ENCODE measurements at regions not wholly inside any gene's neighbourhood (a gene's known extent, or its start where the extent isn't known, plus 50 kb on each side); places are given as distances from the start of the nearest gene placed in this dataset.

DNA sequence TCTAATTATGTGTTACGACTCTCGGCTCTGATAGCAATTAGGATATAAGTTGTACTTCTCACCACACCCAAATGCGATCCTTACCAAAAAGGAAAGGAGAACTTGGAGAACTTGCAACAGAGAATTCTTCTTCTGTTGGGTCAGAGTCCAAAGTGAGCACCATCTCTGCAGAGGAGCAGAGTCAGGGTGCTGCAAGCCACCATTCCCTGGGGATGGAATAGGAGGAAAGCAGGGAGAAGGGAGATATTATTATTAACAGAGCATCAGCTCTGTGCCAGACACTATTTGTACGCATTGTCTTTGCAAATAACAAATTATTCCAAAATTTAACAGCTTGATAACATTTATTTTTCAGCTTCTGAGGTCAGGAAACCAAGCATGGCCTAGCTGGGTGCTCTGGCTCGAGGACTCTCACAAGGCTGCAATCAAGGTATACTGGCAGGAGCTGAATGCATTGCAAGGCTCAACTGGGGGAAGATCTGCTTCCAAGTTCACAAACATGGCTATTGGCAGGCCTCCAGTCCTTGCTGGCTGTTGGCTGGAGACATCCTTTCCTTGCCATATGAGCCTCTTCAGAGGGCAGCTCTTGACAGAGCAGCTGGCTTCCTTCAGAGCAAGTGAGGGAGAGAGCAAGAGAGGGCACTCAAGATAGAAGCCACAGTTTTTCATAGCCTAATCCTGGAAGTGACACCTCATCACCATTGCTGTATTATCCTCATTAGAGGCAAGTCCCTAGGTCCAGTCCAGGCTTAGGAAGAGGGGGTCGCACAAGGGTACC is 296.2 kb upstream of the CDH5 start:
- no peaks in the 10 kb centered on the region for H3K4me1 Mint-ChIP-seq
- H3K27me3 ChIP-seq (ENCODE audit: control insufficient read depth in 2 of 2, insufficient read depth in 2 of 2, low read length in 2 of 2): no peaks in the 10 kb centered on the region
- H3K9me3 ChIP-seq (ENCODE audit: control insufficient read depth in 2 of 3, low read length in 3 of 3): no peaks in the 10 kb centered on the region
- DNase-seq (no peak), ATAC-seq (no peak)
- no peaks in the 10 kb centered on the region for H3K4me1 ChIP-seq (ENCODE audit: control insufficient read depth in 2 of 2, insufficient read depth in 2 of 2, low read length in 2 of 2)
- peaks cover 0 to 1% (median 0%) of the 10 kb centered on the region in 11 donors for H3K9me3 Mint-ChIP-seq
- no peaks in the 10 kb centered on the region for H3K36me3 Mint-ChIP-seq
- peaks cover 5 to 32% (median 29%) of the 10 kb centered on the region in 5 donors for H3K27me3 Mint-ChIP-seq
- H3K27ac Mint-ChIP-seq: no peak overlapping the region
- ChIA-PET POLR2A (no interaction called here), CTCF (no interaction called here)
- no peak overlapping the region for H3K4me3 Mint-ChIP-seq
- H3K27ac ChIP-seq (ENCODE audit: low read depth, low read length): no peak overlapping the region
- no peak overlapping the region for H3K4me3 ChIP-seq (ENCODE audit: low read length)
- no peaks in the 10 kb centered on the region for H3K36me3 ChIP-seq (ENCODE audit: control insufficient read depth in 2 of 3, insufficient read depth in 3 of 3, low read length in 3 of 3)
- intact Hi-C loops (cut with micrococcal nuclease): no loop called here

DNA sequence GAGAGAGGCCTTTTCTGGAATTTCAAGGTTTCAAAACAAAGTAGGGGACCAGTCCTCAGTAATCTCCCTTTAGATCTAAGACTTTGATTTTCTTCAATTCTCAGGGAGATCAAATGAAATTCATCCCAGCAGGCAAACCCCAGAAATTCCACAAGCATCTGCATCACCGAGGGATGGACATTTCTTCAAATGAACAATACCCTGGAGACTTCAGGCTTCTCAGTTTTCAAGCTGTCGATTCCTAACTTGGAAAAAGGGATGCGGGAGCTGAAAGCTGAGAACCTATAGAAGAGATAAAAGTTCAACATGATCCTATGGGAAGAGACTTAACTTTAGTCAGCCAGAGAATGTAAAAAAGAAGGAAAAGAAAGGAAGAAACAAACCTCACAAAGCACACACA is 296.9 kb upstream of the CDH5 start:
- CTCF ChIA-PET: no interaction called here
- POLR2A ChIA-PET: no interaction called here
- Histone ChIP-seq H3K4me1 (ENCODE audit: control insufficient read depth in 2 of 2, insufficient read depth in 2 of 2, low read length in 2 of 2) (no peaks in the 10 kb centered on the region), H3K36me3 (ENCODE audit: control insufficient read depth in 2 of 3, insufficient read depth in 3 of 3, low read length in 3 of 3) (no peaks in the 10 kb centered on the region), H3K4me3 (ENCODE audit: low read length) (no peak overlapping the region), H3K27ac (ENCODE audit: low read depth, low read length) (no peak overlapping the region), H3K27me3 (ENCODE audit: control insufficient read depth in 2 of 2, insufficient read depth in 2 of 2, low read length in 2 of 2) (no peaks in the 10 kb centered on the region), H3K9me3 (ENCODE audit: control insufficient read depth in 2 of 3, low read length in 3 of 3) (no peaks in the 10 kb centered on the region)
- H3K27me3 Mint-ChIP-seq: peaks cover 10 to 29% (median 27%) of the 10 kb centered on the region in 5 donors
- intact Hi-C loops (cut with micrococcal nuclease): no loop called here
- no peak overlapping the region for H3K4me3 Mint-ChIP-seq
- H3K9me3 Mint-ChIP-seq: peaks cover 0 to 1% (median 0%) of the 10 kb centered on the region in 11 donors
- H3K4me1 Mint-ChIP-seq: no peaks in the 10 kb centered on the region
- H3K27ac Mint-ChIP-seq: no peak overlapping the region
- no peaks in the 10 kb centered on the region for H3K36me3 Mint-ChIP-seq
- no peak for DNase-seq
- no peak for ATAC-seq

DNA sequence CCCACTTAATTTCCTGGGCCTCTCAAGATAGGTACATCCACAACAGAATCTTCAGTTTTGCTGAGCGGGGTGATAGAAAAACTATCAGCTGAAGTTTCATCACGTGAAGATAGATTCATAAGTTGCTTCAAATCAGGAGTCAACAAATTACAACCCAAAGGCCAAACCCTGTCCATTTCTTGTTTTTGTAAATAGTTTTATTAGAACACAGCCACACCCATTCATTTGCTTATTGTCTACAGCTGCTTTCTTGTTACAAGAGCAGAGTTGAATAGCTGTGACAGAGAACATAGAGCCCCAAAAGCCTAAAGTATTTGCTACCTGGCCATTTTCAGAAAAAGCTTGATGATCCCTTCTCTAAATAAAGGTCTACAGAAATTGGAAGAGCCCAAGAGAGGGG is 300.1 kb upstream of the CDH5 start:
- intact Hi-C loops (cut with micrococcal nuclease): no loop called here
- Histone ChIP-seq H3K4me1 (ENCODE audit: control insufficient read depth in 2 of 2, insufficient read depth in 2 of 2, low read length in 2 of 2) (no peaks in the 10 kb centered on the region), H3K27me3 (ENCODE audit: control insufficient read depth in 2 of 2, insufficient read depth in 2 of 2, low read length in 2 of 2) (no peaks in the 10 kb centered on the region), H3K4me3 (ENCODE audit: low read length) (no peak overlapping the region), H3K9me3 (ENCODE audit: control insufficient read depth in 2 of 3, low read length in 3 of 3) (no peaks in the 10 kb centered on the region), H3K27ac (ENCODE audit: low read depth, low read length) (no peak overlapping the region), H3K36me3 (ENCODE audit: control insufficient read depth in 2 of 3, insufficient read depth in 3 of 3, low read length in 3 of 3) (no peaks in the 10 kb centered on the region)
- Mint-ChIP-seq H3K36me3 (no peaks in the 10 kb centered on the region), H3K4me3 (no peak overlapping the region), H3K27me3 (peaks cover 10 to 31% (median 19%) of the 10 kb centered on the region in 5 donors), H3K9me3 (peaks cover 0 to 3% (median 0%) of the 10 kb centered on the region in 11 donors), H3K4me1 (no peaks in the 10 kb centered on the region), H3K27ac (no peak overlapping the region)
- POLR2A ChIA-PET: no interaction called here
- CTCF ChIA-PET: no interaction called here
- ATAC-seq: no peak
- DNase-seq: no peak

DNA sequence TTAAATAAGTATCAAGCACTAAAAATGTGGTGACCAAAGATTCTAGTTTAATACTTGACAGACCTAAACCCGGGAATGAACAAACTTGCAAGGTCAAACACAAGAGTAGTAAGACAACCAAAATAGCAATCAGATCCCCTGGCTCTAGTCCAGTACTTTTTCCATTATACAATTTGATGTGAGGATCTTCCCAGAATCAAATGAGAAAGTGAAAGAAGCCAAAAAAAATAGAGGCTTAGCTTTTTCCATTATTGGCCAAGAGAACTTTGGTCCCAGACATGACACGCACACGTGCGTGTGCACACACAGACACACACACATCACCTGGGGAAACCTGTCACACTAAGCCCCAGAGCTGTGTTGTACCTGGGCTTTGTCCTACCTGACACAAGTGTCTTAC is 300.6 kb upstream of the CDH5 start:
- ATAC-seq: no peak
- no peak for DNase-seq
- H3K36me3 ChIP-seq (ENCODE audit: control insufficient read depth in 2 of 3, insufficient read depth in 3 of 3, low read length in 3 of 3): no peaks in the 10 kb centered on the region
- Mint-ChIP-seq H3K4me1 (no peaks in the 10 kb centered on the region), H3K36me3 (no peaks in the 10 kb centered on the region), H3K27ac (no peak overlapping the region), H3K27me3 (peaks cover 10 to 35% (median 23%) of the 10 kb centered on the region in 5 donors), H3K4me3 (no peak overlapping the region), H3K9me3 (peaks cover 0 to 3% (median 0%) of the 10 kb centered on the region in 11 donors)
- CTCF ChIA-PET: no interaction called here
- H3K4me1 ChIP-seq (ENCODE audit: control insufficient read depth in 2 of 2, insufficient read depth in 2 of 2, low read length in 2 of 2): no peaks in the 10 kb centered on the region
- H3K4me3 ChIP-seq (ENCODE audit: low read length): no peak overlapping the region
- intact Hi-C loops (cut with micrococcal nuclease): no loop called here
- H3K27me3 ChIP-seq (ENCODE audit: control insufficient read depth in 2 of 2, insufficient read depth in 2 of 2, low read length in 2 of 2): no peaks in the 10 kb centered on the region
- POLR2A ChIA-PET: no interaction called here
- no peaks in the 10 kb centered on the region for H3K9me3 ChIP-seq (ENCODE audit: control insufficient read depth in 2 of 3, low read length in 3 of 3)
- H3K27ac ChIP-seq (ENCODE audit: low read depth, low read length): no peak overlapping the region

DNA sequence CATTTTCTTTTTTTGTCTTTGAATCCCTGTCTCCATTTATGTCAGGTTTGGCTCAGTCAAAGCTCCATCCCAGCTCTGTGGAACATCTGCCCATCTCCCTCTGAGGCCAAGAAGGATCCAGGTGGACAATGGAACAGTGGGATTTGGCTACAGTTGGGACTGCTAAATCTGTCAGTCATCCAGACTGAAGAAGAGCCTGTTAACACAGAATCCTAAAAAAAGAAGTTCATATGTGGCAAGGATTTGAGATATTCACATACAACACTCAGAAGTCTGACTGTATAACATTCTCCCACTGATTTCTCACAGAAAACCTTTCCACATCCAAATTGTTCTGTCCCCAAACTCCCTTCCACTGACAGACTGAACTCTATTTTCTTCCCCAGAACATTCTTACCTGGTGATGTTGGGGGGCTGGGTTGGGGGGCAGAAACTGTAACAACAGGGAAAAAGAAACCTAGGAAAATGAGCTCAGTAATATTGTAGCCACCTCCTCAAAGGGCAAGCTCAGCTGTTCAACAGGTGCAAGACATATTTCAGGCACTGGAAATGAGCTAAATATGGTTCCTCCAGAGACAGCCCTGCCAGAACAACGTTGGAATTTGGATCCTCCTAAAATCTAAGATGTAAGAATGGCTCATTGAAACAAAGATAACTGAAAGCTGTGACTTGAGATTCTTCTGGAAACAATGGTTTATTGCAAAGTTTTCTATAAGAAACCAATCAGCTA is 301.5 kb upstream of the CDH5 start:
- Mint-ChIP-seq H3K4me3 (no peak overlapping the region), H3K9me3 (peaks cover 0 to 3% (median 0%) of the 10 kb centered on the region in 11 donors), H3K4me1 (no peaks in the 10 kb centered on the region), H3K27me3 (peaks cover 10 to 44% (median 22%) of the 10 kb centered on the region in 5 donors), H3K27ac (no peak overlapping the region), H3K36me3 (no peaks in the 10 kb centered on the region)
- Histone ChIP-seq H3K27me3 (ENCODE audit: control insufficient read depth in 2 of 2, insufficient read depth in 2 of 2, low read length in 2 of 2) (no peaks in the 10 kb centered on the region), H3K4me3 (ENCODE audit: low read length) (no peak overlapping the region), H3K27ac (ENCODE audit: low read depth, low read length) (no peak overlapping the region), H3K4me1 (ENCODE audit: control insufficient read depth in 2 of 2, insufficient read depth in 2 of 2, low read length in 2 of 2) (no peaks in the 10 kb centered on the region), H3K36me3 (ENCODE audit: control insufficient read depth in 2 of 3, insufficient read depth in 3 of 3, low read length in 3 of 3) (no peaks in the 10 kb centered on the region), H3K9me3 (ENCODE audit: control insufficient read depth in 2 of 3, low read length in 3 of 3) (no peaks in the 10 kb centered on the region)
- POLR2A ChIA-PET: no interaction called here
- intact Hi-C loops (cut with micrococcal nuclease): no loop called here
- CTCF ChIA-PET: no interaction called here
- DNase-seq (no peak), ATAC-seq (no peak)

DNA sequence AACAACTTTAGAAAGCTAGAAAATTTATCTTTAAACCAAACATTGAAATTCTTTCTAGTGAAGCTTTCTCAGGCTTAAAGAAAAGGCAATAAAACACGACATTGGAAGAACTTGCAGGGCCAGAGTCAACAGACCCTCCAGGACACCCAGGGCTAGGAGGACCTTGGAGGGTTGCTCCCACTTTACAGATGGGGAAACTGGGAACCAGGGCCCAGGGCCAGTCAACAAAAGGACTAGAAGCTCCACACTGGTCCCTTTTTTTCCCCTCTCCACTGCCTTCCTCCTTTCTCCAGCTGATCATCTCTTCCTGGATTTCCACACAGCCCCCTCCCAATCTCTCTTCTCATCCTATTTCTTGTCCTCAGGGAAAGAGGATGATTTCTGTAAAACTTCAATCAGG is 307.7 kb upstream of the CDH5 start:
- H3K36me3 Mint-ChIP-seq: no peaks in the 10 kb centered on the region
- CTCF ChIA-PET: no interaction called here
- intact Hi-C loops (cut with micrococcal nuclease): no loop called here
- H3K4me1 ChIP-seq (ENCODE audit: control insufficient read depth in 2 of 2, insufficient read depth in 2 of 2, low read length in 2 of 2): no peaks in the 10 kb centered on the region
- ATAC-seq (no peak), DNase-seq (no peak)
- peaks cover 0 to 38% (median 21%) of the 10 kb centered on the region in 5 donors for H3K27me3 Mint-ChIP-seq
- H3K36me3 ChIP-seq (ENCODE audit: control insufficient read depth in 2 of 3, insufficient read depth in 3 of 3, low read length in 3 of 3): no peaks in the 10 kb centered on the region
- H3K27ac Mint-ChIP-seq: no peak overlapping the region
- no peaks in the 10 kb centered on the region for H3K9me3 ChIP-seq (ENCODE audit: control insufficient read depth in 2 of 3, low read length in 3 of 3)
- H3K9me3 Mint-ChIP-seq: peaks cover 0 to 6% (median 0%) of the 10 kb centered on the region in 11 donors
- H3K27me3 ChIP-seq (ENCODE audit: control insufficient read depth in 2 of 2, insufficient read depth in 2 of 2, low read length in 2 of 2): no peaks in the 10 kb centered on the region
- no peak overlapping the region for H3K27ac ChIP-seq (ENCODE audit: low read depth, low read length)
- POLR2A ChIA-PET: no interaction called here
- no peak overlapping the region for H3K4me3 ChIP-seq (ENCODE audit: low read length)
- no peaks in the 10 kb centered on the region for H3K4me1 Mint-ChIP-seq
- H3K4me3 Mint-ChIP-seq: no peak overlapping the region

Measured in naive thymus-derived CD4-positive, alpha-beta T cell (primary cell).